BE2C (cell line): ENCODE measurements at regions not wholly inside any gene's neighbourhood (a gene's known extent, or its start where the extent isn't known, plus 50 kb on each side); places are given as distances from the start of the nearest gene placed in this dataset.

Source experiments
- DNase-seq: peaks from one replicate; pipeline ENCODE4 v3.0.0-alpha.2; 2020
- H3K27me3 ChIP-seq: fragments of 250-450 bp; sonication (Bioruptor Pico); 2 replicates; pipeline ENCODE4 v1.5.1; 2020; ENCODE audit warnings: mild to moderate bottlenecking
- H3K36me3 ChIP-seq: fragments of 250-450 bp; sonication (Bioruptor Pico); 2 replicates; pipeline ENCODE4 v1.5.1; 2020; ENCODE audit warnings: mild to moderate bottlenecking
- H3K4me1 ChIP-seq: fragments of 250-450 bp; sonication (Bioruptor Pico); 2 replicates; pipeline ENCODE4 v1.5.1; 2020
- H3K4me3 ChIP-seq: 2 replicates; pipeline ENCODE4 v1.5.1; 2011; ENCODE audit warnings: low read depth, low read length
- H3K9me3 ChIP-seq: fragments of 250-450 bp; sonication (Bioruptor Pico); 2 replicates; pipeline ENCODE4 v1.5.1; 2020
- TF ChIP-seq, protein P1 (sequence below): IDR thresholded peaks from 2 replicates; pipeline ENCODE4 v1.5.1; 2012; ENCODE audit warnings: mild to moderate bottlenecking, low read depth, low read length

DNA sequence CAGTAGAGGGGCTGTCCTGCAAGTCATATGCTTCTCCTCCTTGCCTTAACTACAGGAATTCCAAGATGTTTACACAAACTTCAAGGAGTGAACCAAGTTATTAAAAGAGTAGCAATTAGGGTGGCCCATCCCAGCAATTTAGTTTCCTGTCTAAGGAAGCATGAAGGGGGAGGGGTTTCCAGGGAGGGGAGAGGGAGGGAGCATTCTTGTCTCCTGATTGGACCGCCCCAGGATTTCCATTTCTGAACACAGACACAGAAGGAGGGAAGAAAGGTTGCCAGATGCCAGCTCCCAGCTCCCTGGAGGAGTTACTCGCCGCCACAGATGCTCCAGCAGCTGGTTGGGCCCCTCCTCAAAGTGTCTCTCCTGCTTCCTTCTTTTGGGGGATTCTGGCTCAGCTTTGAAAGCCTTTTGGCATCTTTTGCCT lies 107.6 kb downstream of the TRIB2 start:
- Histone ChIP-seq H3K27me3 (no peaks in the 10 kb centered on the region), H3K4me3 (no peak overlapping the region), H3K9me3 (no peaks in the 10 kb centered on the region), H3K36me3 (no peaks in the 10 kb centered on the region), H3K4me1 (peaks cover 6% of the 10 kb centered on the region)
- no peak for DNase-seq
- TF ChIP-seq, protein P1, sequence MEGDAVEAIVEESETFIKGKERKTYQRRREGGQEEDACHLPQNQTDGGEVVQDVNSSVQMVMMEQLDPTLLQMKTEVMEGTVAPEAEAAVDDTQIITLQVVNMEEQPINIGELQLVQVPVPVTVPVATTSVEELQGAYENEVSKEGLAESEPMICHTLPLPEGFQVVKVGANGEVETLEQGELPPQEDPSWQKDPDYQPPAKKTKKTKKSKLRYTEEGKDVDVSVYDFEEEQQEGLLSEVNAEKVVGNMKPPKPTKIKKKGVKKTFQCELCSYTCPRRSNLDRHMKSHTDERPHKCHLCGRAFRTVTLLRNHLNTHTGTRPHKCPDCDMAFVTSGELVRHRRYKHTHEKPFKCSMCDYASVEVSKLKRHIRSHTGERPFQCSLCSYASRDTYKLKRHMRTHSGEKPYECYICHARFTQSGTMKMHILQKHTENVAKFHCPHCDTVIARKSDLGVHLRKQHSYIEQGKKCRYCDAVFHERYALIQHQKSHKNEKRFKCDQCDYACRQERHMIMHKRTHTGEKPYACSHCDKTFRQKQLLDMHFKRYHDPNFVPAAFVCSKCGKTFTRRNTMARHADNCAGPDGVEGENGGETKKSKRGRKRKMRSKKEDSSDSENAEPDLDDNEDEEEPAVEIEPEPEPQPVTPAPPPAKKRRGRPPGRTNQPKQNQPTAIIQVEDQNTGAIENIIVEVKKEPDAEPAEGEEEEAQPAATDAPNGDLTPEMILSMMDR, result no peak

DNA sequence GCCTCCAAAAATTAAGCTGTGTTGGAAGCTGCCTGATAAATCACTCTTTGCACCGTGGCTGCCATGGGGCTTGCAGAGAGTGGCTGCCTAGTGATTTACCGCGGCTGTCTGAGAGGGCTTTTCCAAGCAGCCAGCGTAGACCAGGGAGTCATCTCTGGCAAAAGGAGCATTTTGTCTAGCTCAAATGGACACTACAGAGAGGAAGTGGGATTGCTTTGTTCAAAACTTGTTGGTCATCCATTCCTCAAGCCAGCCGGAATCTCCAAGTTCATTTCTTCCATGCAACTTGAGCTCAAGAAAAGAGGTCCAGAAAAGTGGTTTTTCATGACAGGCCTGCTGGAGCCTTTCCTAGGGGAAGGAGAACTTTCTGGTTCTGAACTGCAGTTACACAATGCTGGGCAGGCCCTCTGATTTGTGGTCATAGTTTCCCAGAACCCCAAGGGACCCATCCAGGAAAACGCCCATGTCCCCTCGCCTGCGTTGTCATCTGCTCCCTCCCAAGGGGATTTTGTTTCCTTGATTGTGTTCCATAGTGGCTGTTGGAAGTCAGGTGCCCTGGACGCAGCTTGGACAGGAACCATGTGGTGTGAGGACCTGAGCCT lies 108.1 kb downstream of the TRIB2 start:
- no peak overlapping the region for H3K4me3 ChIP-seq
- H3K4me1 ChIP-seq, result peaks cover 2% of the 10 kb centered on the region
- H3K27me3 ChIP-seq, result no peaks in the 10 kb centered on the region
- no peak for DNase-seq
- H3K36me3 ChIP-seq, result no peaks in the 10 kb centered on the region
- TF ChIP-seq, protein P1, result no peak
- no peaks in the 10 kb centered on the region for H3K9me3 ChIP-seq

DNA sequence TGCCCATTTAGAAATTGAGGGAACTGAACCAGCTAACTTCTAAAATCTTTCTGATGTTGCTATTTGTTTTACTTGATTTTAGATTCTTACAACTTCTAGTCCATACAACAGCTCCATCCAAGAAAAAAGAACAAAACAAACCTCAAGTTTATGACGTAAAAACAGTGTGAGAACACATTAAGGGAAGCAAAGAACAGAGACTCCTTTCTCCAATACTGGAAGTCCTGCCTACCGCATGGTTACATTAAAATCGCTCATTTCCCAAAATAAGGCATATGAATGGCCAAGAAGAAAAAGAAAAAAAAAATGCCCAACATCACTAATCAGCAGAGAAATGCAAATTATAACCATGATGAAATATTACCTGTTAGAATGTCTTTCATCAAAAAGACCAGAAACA lies 110.0 kb downstream of the TRIB2 start:
- Histone ChIP-seq H3K36me3 (no peaks in the 10 kb centered on the region), H3K4me3 (no peak overlapping the region), H3K4me1 (peaks cover 2% of the 10 kb centered on the region), H3K9me3 (no peaks in the 10 kb centered on the region), H3K27me3 (no peaks in the 10 kb centered on the region)
- no peak for DNase-seq
- TF ChIP-seq, protein P1, result no peak

DNA sequence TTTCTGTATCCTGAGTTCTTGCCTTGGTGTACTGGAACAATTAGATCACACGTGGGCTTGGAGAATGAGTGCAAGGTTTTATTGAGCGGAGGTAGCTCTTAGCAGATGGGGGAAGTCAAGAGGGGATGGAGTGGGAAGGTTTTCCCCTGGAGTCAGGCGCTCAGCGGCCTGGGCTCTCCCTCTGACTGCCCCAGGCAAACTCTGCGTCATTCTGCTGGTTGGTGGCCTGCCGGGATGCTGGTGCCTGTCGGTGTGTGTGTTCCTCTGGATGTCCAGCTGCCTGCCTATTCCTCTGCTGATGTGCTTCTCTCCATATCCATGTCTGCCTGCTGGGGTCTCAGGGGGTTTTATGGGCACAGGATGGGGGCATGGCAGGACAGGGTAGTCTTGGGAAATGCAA lies 111.0 kb downstream of the TRIB2 start:
- Histone ChIP-seq H3K4me3 (no peak overlapping the region), H3K9me3 (no peaks in the 10 kb centered on the region), H3K4me1 (peaks cover 2% of the 10 kb centered on the region), H3K27me3 (no peaks in the 10 kb centered on the region), H3K36me3 (no peaks in the 10 kb centered on the region)
- TF ChIP-seq, protein P1, result no peak
- DNase-seq, result peak; percentile 27

DNA sequence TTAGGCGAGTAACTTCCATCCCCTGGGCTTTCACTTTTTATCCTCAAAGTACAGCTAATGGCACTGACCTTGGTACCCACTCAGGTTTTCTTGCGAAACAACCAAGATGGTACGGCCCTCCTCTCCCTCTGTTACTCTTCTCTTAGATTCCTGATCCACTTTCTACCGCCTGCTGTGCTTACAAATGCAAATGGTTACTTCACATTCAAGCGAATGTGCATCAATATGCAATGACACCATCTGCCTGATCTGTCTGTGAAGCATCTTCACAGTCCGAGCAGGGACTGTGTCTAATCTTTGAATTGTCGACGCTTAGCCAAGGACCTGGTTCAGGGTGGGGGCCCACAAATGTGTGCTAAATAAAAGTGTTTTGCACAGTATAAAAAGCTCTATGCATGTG lies 112.2 kb downstream of the TRIB2 start:
- Histone ChIP-seq H3K9me3 (no peaks in the 10 kb centered on the region), H3K4me1 (peaks cover 2% of the 10 kb centered on the region), H3K27me3 (no peaks in the 10 kb centered on the region), H3K4me3 (no peak overlapping the region), H3K36me3 (no peaks in the 10 kb centered on the region)
- TF ChIP-seq, protein P1, result no peak
- no peak for DNase-seq

DNA sequence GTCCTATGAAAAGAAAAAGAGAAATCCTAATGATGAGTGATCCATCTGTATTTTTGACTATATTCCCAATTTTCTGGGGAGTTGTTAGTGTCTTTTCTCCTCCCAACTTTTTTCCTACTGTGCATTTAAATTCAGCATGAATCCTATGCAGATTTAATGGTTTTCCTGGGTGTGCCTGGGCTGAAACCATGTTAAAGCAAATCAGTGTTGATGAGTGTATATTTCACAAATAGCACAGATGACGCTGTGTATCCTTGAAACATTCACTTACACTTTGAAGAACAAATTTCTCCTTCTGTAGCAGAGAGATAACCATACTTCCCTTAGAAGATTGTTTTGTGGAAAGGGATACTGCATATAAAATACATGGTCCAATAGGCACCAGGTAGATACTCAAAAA lies 114.3 kb downstream of the TRIB2 start:
- Histone ChIP-seq H3K36me3 (no peaks in the 10 kb centered on the region), H3K4me1 (no peaks in the 10 kb centered on the region), H3K4me3 (no peak overlapping the region), H3K27me3 (no peaks in the 10 kb centered on the region), H3K9me3 (no peaks in the 10 kb centered on the region)
- TF ChIP-seq, protein P1, result no peak
- no peak for DNase-seq
